ENCODE measurements at regions not wholly inside any gene's neighbourhood (a gene's known extent, or its start where the extent isn't known, plus 50 kb on each side); places are given as distances from the start of the nearest gene placed in this dataset.
A peak's percentile ranks its signal among the peaks of the same experiment; 100 is the strongest.

GRCh38 chr6:138692058-138692977, 81.3 kb upstream of the CCDC28A start:
- DNase-seq (ENCODE audit: low spot score in 2 of 2) (peak; percentile 71 to 77), ATAC-seq (peak; percentile 76 to 77)
- no peak overlapping the region for H3K27ac Mint-ChIP-seq
- H3K36me3 Mint-ChIP-seq, result peaks cover 0 to 4% of the 10 kb centered on the region in 2 donors
- no peaks in the 10 kb centered on the region for H3K9me3 Mint-ChIP-seq

- Mint-ChIP-seq H3K27ac (peak overlapping the region in 1 of 2 donors; percentile 54), H3K36me3 (peaks cover 0 to 4% of the 10 kb centered on the region in 2 donors), H3K9me3 (no peaks in the 10 kb centered on the region)
- DNase-seq (ENCODE audit: low spot score in 2 of 2), result peak; percentile 39 to 72
- peak; percentile 63 to 74 for ATAC-seq
These were observed 80.3 kb upstream of the CCDC28A start for GRCh38 chr6:138692978-138693909.

GRCh38 chr6:138695193-138695592, 78.4 kb upstream of the CCDC28A start:
- ATAC-seq (no peak), DNase-seq (ENCODE audit: low spot score in 2 of 2) (no peak)
- Mint-ChIP-seq H3K9me3 (no peaks in the 10 kb centered on the region), H3K27ac (no peak overlapping the region), H3K36me3 (peaks cover 0 to 4% of the 10 kb centered on the region in 2 donors)

- H3K27ac Mint-ChIP-seq, result no peak overlapping the region
- DNase-seq (ENCODE audit: low spot score in 2 of 2) (no peak), ATAC-seq (no peak)
- peaks cover 0 to 23% of the 10 kb centered on the region in 2 donors for H3K36me3 Mint-ChIP-seq
- peaks cover 9 to 16% of the 10 kb centered on the region in 2 donors for H3K9me3 Mint-ChIP-seq
These were observed 59.1 kb upstream of the CCDC28A start for GRCh38 chr6:138714493-138714892.

GRCh38 chr6:138716013-138716412, 57.6 kb upstream of the CCDC28A start:
- Mint-ChIP-seq H3K9me3 (peaks cover 9 to 16% of the 10 kb centered on the region in 2 donors), H3K36me3 (peaks cover 0 to 23% of the 10 kb centered on the region in 2 donors), H3K27ac (no peak overlapping the region)
- DNase-seq (ENCODE audit: low spot score in 2 of 2), result no peak
- ATAC-seq, result no peak

GRCh38 chr6:138716971-138717665, 56.5 kb upstream of the CCDC28A start:
- H3K27ac Mint-ChIP-seq, result no peak overlapping the region
- H3K36me3 Mint-ChIP-seq, result peaks cover 0 to 16% of the 10 kb centered on the region in 2 donors

GRCh38 chr6:138719011-138719635, 54.4 kb upstream of the CCDC28A start:
- ATAC-seq, result no peak

More at GRCh38 chr6:138716971-138717665, 56.5 kb upstream of the CCDC28A start:
- peaks cover 9 to 13% of the 10 kb centered on the region in 2 donors for H3K9me3 Mint-ChIP-seq
- no peak for DNase-seq (ENCODE audit: low spot score in 2 of 2)
- no peak for ATAC-seq

GRCh38 chr6:138719744-138720143, 53.8 kb upstream of the CCDC28A start:
- Mint-ChIP-seq H3K36me3 (peaks cover 0 to 5% of the 10 kb centered on the region in 2 donors), H3K27ac (no peak overlapping the region), H3K9me3 (peaks cover 3% of the 10 kb centered on the region in 2 donors)
- DNase-seq (ENCODE audit: low spot score in 2 of 2) (no peak), ATAC-seq (no peak)

More at GRCh38 chr6:138719011-138719635, 54.4 kb upstream of the CCDC28A start:
- Mint-ChIP-seq H3K9me3 (peaks cover 5 to 6% of the 10 kb centered on the region in 2 donors), H3K27ac (no peak overlapping the region), H3K36me3 (peaks cover 0 to 6% of the 10 kb centered on the region in 2 donors)
- no peak for DNase-seq (ENCODE audit: low spot score in 2 of 2)

- ATAC-seq, result no peak
- no peak overlapping the region for H3K27ac Mint-ChIP-seq
- no peaks in the 10 kb centered on the region for H3K36me3 Mint-ChIP-seq
- no peak for DNase-seq (ENCODE audit: low spot score in 2 of 2)
- no peaks in the 10 kb centered on the region for H3K9me3 Mint-ChIP-seq
These were observed 50.9 kb upstream of the CCDC28A start for GRCh38 chr6:138722425-138723371.
